NOMO-1 (cell line): ENCODE measurements at regions not wholly inside any gene's neighbourhood (a gene's known extent, or its start where the extent isn't known, plus 50 kb on each side); places are given as distances from the start of the nearest gene placed in this dataset.

Experiments
- DNase-seq, 2 experiments: peaks; one replicate each; lab custom pipeline; 2025; ENCODE audit not compliant: unreplicated experiment in 2 of 2; lab: John Stamatoyannopoulos, UW

DNA sequence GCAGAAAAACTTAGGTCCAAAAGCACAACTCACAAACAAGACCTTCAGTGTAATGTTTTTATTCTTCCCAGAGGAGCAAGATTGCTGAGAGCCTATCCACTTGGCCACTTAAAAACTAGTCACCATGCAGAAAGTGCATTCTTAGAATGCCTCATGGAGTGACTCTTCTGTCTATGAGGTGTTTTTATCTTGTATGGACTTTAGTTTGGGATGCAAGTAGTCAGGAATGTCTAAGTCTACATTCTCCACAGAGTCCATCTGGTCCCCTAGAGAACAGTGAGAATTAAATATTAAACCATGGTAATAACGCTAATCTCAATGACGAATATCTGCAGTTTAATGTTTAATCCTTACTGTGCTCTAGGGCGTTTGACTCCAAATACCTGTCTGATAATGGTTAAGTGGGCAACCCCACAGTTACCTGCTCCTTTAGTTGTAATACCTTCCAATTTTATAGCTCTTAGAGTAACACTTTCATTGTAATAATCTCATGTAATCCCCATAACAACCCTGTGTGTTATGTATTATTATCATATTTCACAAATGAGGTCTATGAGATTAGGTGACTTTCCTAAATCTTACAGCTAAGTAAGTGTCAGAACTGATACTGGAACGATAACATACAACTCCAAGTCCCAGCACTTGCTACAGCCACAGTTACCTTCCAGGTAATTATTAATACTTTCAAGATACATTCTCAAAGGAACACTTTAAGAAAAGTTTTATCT is 235.6 kb upstream of the JADE1 start:
- no peak for DNase-seq

DNA sequence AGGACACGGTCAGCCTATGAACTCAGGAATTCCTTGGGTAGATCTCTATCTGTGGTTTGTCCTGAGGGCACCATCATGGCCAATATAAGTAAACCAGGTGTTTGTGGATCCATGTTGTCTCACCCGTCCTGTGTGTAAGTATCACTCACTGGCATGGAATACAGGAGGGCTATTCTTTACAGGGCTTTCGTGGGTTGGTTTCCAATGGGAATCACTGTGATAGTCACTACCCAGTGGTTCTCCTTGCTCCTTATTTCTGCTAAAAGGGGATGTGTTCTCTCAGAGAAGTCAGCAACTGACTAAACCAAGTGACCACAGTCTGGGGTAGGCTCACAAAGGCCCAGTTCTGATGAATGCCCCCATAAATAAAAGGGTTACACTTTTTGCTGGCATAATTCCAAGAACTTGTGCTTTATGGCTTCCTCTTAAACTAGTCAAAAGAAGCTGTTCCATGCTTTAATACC is 236.7 kb upstream of the JADE1 start:
- no peak for DNase-seq

DNA sequence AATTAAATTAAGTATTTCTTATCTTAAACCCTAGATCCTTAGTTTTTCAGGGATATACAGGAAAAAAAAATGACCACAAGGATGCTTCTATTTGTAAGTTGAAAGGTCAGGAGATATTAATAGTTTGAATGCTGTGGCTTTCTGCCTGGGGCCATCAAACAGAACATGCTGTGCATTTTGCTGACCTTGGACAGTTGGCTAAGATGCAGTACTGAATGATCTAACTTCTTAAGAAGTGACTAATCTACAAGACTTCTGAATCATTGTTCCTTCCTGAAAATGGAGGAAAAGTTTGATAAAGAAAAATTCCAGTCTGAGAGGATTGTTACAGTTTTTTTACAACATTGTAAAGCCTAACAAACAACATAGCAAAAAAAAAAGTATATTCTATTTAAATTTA is 237.8 kb upstream of the JADE1 start:
- DNase-seq = peak in 1 of 2 experiments; percentile 5

DNA sequence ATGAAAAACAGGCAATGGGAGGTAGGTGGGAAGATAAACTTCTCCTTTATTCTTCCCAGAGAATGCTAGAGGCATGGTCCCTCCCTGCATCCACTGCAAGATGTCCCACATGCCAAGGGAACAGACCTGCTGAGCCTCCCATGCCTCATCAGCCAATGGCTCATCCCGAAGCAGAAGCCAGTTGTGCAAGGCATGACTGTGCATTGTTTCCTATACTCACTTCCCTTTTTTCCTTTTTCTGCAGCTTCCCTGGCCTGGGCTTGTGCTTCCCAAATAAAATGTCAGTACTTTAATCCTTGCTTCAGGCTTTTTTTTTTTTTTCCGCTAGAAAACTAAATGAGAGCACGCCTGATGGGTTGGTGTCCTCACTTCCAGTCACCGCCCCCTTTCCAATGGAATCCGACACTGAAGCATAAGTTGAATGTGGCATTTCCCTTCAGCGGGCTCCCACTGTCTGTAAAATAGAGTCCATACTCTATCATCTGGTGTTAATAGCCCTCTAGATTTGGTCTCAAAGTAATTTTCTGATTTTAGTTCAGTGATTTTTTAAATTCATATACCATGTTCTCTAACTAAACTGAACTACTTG is 239.0 kb upstream of the JADE1 start:
- peak; percentile 35 to 70 for DNase-seq

DNA sequence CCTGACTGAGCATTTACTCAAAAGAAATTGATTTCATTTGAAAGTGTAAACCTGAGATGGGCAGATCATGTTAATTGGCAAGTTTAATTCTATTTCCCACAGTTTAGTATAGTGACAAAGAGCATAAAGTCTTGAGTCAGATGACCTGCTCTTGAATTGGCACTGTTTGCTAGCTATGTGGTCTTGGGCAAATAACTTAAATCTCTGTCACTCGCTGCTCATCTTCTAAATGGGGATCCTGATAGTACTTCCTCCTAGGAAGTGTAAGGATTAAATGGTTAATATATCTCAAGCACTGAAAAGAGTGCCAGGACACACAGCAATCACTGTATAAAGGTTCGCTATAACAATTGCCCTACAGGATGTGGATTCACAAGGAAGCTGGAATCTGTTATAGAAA is 242.8 kb upstream of the JADE1 start:
- no peak for DNase-seq

DNA sequence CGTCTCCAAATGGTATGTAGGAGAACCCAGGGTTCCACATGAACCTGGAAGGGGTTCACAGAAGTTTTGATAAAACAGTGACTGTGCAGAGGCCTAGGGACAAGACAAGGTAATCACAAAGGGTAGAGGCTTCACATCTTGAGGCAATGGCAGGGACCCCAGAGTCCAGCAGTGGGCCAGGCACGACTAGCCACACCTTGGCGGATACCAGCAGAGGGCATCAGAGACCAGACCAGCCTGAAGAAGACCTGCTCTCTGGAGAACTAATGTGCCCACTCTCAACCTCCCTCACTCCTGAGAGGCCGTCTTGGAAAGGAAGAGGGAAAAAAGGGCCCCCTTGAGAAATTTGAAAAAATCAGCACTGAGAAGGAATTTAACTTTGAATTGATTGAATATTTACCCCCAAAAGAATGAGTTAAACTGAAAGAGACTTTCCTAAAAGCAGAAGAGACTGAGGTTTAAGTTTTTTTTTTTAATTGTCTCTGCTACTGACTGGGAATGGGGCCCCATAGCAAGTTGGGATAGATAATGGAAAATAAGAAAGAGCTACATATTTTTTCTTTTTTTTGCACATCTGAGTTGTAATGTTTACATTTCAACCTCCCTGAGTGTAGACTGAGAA is 243.8 kb upstream of the JADE1 start:
- DNase-seq = peak in 1 of 2 experiments; percentile 15

DNA sequence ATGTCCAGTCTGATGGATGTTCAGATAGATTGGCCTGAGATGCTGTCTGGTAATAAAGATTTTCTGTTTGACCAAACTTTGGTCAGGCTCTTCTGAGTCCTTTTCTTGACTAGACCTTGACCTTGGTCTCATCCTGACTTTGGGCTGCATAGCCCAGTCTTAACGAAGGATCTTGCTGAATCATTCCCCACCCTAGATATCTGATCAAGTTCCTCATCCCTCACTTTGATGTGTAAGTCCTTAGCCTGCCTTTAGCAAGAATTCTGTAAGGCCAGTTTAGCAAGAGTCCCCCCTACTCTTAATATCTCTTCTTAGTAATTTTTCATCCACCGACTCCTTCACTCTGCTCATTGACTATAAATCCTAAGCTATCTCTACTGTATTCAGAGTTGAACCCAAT is 244.4 kb upstream of the JADE1 start:
- DNase-seq = peak in 1 of 2 experiments; percentile 7

DNA sequence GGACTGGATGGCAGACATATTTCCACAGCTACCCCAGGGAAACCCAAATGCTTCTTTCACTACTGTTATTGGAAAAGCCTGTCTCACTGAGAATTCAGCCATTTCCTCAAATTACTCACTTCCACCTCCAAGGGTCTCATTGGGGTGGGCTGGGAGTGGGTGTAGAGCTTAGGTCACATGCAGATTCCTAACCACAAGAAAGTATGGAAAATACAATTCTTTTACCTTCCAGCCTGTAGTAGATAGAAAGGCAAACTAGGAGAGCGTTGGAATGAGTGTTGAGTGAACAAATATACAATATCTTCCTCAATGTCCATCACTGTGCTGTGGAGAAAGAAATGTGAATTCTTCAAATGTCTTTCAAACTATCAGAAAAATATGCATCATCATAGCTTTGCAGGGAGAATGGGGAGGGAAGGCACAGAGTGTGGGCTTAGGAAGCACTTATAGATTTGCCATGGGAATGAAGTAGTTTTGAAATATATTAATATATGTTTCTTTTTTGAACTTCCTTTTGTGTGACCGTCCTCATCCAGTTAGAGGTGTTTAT is 245.3 kb upstream of the JADE1 start:
- no peak for DNase-seq

DNA sequence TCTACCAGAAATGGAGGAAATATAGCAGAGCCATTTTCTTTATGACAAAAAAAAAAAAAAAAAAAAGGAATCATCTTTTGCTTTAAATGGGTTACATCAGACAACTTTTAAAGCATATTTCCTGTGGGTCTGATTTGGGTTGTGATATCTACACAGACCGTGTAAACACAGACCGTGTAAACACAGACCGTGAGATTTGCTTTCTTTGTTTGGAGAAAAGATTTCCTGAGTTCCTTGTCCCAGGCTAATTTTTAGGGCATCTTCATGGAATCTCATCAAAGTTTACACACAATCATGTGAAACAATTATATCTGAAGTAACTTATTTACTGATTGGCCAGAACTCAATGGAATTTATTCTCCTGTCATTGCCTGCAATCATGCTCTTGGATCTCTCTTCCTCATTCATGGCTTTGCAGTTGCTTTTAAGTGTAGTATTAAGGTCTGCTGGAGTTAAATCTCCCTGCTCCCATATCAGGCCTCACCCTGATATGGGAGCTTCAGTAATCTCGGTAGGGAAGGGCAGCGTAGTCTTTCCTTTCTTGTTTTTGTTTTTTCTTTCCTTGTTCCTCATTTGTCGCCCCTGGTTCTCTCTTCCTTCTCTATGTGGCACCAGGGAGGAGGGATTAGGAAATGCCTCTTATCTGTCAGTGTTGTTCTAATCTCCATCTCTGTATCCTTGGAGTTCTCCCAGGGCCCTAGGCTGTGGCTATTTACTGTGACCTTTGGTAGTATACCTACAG is 248.6 kb upstream of the JADE1 start:
- peak in 1 of 2 experiments; percentile 11 for DNase-seq

DNA sequence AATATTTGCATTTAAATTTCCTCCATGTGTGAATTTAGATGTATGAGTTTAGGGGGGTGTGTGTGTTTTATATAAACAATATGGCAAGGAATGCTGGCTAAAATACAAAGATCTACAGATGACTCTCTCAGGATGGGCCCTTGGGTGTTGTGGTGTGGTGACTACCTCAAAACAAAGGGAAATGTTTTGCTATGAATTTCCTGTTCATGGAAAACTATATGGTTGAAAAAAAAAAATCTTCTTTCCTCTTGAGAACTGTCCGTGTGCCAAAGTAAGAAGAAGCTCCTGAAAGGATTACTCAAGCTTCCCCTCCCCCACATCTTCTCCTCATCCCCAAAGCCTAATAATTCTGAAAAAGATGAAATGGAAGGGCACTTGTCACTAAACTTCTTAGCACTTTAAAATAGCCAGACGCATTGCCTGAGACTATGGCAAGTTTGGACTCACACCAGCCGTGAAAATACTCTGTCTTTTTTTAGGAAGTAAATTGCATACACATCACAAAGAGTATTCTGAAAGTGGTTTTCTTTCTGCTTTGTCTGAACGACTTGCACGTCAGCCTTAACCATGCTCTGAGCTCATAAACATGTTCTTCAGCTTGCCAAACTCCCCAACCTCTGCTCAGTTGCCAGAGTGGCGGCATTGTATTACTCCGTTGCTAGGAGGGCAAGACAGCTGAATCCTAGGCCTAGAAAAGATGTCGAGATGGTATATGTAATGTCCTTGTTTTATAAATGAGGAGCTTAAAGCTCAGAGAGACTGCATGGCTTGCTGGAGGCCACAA is 250.4 kb upstream of the JADE1 start:
- peak; percentile 56 to 58 for DNase-seq

DNA sequence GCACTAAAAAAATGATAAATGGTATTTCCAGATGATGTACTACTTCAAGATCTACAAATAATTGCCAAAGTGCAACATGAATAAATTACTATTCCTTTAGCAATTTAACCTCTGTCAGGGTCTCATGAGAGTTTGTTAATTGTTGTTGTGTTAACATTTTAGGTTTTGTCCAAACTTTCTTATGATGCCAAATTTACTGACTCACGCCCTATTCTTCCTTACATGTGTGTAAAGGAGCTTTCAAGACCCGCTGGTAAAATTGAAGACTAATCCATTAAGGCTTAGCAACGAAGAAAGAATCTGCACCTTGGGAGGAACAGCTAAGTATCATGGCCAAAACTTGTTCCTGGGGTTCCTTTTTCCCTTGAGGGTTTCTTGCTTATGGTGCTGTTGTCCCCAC is 252.7 kb upstream of the JADE1 start:
- no peak for DNase-seq

DNA sequence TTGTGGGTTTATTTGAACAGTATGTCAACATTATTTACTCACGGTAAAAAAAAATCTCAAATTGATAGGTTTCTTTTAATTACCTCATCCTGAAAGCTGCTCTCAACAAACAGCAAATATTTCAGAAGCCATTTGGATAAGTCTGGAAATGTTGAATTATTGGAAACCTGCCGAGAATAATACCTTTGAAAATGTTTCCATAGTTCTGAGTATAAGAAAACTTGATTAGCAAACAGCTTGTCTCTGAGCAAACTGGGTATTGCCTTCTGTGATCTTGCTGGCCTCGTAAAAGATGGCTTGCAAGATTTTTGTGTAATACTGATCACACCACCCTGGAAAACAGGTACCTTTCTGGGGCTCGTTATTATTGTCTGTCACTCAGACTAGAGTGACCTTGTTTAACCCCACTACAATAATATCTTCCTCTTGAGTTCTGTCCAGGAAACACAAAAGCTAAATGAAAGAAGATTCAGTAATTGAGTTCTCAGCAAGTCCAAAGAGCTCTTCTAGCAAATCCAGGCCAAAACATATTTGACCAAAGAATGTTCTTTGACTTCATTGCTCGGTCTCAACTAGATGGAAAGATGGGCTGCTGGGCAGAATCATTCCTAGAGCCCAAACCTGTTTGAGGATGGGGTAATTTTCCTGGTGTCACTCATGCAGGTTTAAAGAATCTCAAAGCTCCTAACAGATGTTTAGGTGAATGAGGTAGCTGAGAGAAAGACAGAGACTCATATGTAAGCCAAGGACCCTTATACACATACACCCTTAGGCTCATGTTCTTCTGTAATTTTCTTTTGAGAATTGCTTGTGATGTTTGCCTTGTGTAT is 255.6 kb upstream of the JADE1 start:
- peak in 1 of 2 experiments; percentile 47 for DNase-seq

DNA sequence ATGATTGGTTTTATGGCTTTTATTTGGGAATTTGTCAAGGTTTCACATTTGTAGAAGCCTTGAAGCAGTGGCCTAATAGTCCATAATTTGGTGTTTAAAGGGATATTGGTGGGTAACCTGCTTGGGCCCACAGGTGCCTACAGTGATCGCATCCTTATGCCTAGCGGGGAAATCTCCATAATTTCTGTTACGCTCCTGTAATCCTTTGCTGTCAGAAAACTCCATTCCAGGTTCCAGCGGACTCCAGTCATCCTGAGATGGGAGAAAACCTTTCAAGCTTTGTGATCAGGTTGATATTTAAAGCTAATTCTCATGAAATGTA is 257.0 kb upstream of the JADE1 start:
- DNase-seq = no peak

DNA sequence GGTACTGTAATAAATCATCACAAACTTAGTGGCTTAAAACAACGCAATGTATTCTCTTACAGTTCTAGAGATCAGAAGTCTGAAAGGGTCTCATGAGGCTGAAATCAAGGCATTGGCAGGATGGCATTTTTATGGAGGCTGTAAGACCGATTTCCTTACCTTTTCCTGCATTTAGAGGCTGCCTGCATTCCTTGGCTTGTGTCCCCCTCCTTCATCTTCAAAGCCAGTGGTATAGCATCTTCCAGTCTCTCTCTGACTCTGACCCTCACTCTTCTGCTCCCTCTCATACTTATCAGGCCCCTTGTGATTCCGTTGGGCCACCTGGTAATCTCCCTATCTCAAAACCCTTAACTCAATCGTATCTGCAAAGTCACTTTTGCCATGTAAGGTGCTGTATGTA is 258.2 kb upstream of the JADE1 start:
- DNase-seq = no peak

DNA sequence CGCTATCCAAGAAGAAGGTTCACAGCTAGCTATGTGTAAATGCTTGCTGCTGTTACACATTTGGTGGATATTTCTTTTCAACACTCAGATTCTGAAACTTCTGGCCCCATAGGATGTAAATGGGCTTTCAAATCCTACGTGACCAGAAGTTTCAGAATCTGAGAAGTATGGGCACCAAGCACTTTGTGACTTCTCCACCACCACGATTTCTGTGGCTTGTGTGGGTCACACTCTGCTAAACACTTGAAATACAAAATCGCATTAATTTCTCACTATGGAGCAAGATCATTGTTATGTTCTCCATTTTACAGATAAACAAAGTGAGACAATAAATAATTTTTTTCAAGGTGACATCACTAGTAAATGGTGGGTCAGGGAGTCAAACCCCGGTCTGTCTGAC is 259.4 kb upstream of the JADE1 start:
- no peak for DNase-seq

DNA sequence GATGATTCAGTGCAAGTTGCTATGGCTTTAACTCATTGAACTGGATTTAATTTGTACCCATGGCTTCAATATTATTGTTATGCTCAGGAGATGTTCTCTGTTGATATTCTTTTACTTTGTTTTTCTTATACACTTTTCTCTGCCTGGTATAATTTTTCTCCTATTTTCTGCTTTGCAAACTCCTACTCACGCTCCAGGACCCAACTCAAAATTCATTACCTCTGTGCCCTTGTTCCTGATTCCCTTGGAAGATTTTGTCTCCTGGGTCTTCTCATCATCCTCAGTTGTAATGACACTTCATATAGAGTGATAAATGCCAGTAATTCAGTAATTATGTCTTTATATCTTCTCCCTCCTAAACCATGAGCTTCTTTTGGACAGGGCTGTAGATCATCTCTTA is 259.9 kb upstream of the JADE1 start:
- DNase-seq = no peak

DNA sequence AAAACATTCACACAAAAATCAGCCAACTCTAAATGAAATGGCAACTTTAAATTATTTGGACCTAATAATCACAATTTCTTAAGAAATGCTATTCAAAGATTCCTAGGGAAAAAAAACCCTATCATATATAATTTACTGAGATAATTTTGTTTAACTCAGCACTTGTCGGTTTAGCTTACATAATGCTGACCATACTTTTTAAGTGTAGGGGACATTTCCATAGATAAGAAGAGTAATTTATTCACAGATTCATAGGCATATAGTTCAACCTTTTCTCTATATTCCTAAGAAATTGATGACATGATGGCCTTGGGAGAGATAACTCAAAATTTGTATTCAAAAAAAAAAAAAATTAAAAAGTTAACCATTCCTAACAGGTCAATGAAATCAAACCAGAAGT is 260.8 kb upstream of the PGRMC2 start:
- no peak for DNase-seq

DNA sequence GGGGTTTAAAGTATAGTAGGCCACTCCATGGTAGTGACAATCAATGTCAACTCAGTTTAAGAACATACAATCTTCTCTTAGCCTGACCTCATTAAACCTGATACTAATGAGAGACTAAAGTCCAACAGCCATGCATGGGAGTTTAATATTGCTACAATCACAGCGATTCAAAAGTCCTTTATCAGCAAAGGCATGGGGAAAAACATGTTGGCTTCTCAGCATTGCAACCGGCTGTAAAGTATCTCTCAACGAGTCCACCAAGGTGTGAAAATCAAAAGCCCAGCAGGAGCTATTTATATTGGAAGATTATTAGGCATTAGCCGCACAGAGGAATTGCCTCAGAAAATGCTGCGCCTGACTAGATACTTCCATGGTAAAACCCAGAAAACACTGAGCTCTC is 256.7 kb upstream of the PGRMC2 start:
- DNase-seq = no peak

DNA sequence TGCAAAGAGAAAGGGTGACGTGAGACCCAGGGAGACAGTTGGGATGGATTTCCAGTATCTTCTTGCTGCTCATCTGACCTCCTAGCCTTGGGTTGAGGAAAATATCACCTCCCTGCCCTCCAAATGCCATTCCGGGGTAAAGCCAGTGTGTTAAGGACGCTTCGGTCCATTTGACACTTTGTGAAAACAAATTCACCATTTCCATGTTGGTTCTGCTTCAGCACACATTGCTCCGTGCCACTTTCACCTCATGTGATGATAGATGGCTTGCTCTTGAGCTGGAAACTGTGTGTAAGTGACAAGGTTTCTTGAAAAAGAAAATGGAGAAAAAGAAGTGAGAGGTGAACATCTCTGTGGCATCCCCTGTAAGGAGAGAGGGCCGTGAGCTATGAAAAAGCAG is 256.1 kb upstream of the PGRMC2 start:
- DNase-seq = no peak

DNA sequence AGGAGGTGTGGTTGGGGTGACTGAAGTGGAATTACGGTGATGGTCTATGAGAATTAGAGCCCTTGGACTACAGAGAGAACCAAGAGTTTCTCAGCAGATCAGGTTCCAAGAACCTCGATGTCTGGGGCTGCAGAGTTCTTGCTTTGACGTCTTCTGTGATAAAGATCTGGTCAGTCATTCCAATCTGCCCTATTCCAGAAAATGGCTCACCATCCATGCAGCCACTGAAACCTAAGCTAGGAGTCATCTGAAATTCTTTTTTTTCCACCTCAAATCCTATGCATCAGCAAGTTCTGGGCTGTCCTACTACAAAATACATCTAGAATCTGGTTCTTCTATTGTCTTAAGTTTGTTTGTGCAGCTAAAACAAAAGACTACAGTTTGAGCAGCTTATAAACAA is 254.4 kb upstream of the PGRMC2 start:
- DNase-seq = no peak
